Smooth muscle cell of the brain vasculature (primary cell): ENCODE measurements at regions not wholly inside any gene's neighbourhood (a gene's known extent, or its start where the extent isn't known, plus 50 kb on each side); places are given as distances from the start of the nearest gene placed in this dataset.
"Not testable (repeated sequence)": the region's sequence is repeated elsewhere in the genome, so short reads cannot be mapped to it uniquely, and the experiment has no call there.

Source experiments
- DNase-seq: peaks from one replicate; pipeline ENCODE4 v3.0.0-alpha.2; 2012; ENCODE audit warnings: low read depth, low spot score

DNA sequence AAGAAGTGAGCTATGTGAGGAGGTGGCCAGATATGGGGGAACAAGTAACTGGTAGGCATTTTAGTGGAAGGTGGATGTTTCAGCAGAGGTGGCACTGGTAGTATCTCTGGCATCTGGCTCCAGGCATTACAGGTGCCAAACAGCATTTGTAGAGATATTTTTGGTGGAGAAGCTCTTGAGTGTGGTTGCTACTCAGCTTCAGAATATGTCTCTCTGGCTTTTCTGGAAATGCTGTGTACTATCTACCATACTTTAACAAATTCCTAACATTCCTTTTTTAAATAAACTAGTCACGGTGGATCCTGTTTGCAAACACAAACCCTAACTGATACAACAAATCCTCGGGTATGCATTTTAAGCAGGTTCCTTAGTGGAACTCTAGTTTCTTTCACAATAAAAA lies 128.0 kb downstream of the BARX2 start:
- no peak for DNase-seq

DNA sequence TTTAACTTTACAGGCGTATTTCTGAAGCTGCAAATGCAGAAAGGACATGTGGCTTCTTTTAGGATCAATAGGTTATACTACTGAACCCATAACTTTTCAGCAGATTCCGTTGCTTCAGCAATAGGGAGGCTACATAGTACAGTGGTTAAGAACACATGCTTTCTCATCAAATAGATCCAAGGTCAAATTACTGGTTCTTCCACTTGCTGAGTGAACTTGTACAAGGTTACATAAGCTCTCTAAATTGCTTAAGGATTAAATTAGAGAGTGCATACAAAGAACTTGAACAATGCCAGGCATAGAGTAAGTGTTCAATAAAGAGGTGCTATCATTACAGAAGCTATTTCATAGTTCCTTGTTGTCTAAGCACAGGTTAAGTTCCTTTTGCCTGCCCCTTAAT lies 129.6 kb downstream of the BARX2 start:
- DNase-seq: no peak

DNA sequence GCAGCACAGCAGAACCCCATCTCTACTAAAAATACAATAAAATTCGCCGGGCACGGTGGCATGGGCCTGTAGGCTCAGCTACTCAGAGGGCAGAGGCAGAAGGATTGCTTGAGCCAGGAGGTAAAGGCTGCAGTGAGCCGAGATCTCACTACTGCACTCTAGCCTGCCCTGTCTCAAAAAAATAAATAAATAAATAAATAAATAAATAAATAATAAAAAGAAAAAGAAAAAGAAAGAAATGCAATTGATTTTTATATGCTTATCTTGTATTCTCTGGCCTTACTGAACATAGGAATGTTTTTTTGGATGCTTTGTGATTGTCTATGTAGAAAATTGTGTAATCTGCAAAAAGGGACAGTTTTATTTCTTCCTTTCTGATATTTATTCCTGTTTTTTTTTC lies 132.5 kb downstream of the BARX2 start:
- no peak for DNase-seq

DNA sequence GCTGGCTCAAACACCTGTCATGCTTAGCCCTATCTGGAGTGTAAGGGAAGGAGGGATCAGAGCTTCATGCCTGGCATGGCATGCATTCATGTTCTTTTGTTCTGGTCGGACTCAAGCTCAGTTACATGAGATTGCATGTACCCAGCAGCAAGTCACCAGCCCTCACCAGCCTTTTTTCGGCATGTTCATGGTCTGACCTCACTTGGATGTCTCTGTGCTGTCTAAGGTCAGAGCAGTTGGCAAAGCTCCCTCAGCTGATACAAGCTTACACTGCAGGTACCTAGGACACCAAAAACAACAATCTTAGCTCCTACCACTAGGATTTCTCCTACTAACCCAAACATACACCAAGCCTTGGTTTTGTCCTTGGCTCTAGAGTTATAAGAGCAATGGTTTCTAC lies 152.6 kb downstream of the BARX2 start:
- DNase-seq: no peak

DNA sequence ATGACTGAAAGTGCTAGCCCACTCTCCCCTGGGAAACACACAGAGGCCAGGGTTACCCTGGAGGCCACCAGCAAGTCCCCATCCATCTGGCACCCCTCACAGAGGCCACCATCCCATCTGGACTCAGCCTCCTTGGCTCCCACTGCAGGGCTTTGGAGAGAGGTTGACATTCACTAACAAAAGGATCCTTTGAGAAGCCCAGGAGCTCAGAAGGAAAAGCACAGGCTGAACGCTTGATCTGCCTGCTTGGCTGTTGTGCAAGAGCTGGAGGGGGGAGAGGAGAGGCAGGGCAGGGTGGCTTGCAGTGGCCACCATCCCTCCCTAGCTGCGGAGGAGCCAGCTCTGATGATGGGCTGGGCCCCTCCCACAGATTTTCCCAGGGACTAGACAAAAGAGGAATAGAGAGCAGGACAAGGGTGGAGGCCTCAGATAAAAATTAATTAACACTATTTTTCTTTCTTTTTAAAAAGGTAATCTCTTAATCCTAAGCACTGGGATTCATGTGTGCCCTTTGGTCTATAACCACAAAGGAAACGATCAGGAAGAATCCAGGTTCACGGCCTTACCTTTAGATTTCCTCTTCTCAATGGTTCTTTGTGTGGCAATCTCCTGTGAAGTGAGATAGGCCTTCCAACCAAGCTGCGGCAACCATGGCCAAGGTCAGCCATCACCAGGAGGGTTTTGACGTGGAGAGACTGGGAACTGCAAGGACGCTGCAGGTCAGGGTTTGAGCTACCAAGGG lies 154.7 kb downstream of the BARX2 start:
- no peak for DNase-seq

DNA sequence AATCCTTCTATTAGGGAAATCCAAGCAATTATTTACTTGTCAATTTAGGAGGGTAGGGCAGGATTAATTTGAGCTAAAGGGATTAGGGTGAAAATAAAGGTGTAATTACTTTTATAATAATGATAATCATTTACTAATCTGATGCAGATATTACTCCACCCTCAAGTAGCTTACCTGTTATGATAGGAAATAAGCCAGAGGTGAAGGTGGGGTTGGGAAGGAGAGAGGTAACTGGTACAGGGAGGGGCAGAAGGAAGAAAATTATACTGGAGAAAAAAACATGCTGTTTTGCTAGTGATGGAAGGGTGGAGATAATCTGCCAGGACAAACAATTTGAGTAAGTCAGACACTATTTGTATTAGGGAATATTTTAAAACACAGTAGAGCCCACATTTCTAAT lies 157.7 kb downstream of the BARX2 start:
- no peak for DNase-seq

DNA sequence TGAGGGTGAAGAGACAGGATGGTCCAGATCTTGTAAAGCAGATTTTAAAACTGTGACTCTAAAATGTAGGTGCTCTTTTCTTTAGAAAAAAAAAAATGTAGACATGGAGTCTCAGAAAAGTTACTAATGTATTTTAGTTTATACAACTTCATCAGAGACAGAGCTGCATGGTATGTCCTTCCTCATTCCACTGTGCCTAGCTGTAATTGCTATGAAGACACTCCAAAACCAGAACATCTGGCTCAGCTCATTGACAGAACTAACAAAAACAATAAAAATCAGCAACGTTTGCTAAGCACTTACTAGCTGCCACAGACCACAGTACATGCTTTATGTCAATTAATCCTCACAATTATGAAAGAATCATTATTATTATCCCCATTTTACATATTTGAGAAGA lies 160.7 kb downstream of the BARX2 start:
- DNase-seq: no peak

DNA sequence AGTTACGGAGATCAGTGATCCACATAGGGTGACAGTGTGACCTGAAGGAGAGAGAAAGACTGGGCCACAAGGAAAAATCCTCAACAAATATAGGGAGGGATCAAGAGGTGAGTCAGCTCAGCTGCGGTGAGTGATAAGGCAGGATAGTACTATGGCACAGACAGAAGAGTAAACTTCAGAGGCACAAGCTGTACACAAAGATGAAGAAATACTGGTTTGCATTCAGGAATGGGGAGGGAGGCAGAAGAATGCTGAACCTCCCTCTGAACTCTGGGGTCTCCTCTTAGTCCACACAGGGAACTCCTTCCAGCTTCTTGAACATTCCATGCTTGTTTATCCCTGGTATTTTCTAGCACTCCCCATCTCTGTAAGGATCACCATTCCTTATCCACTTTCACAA lies 162.7 kb downstream of the BARX2 start:
- DNase-seq: no peak

DNA sequence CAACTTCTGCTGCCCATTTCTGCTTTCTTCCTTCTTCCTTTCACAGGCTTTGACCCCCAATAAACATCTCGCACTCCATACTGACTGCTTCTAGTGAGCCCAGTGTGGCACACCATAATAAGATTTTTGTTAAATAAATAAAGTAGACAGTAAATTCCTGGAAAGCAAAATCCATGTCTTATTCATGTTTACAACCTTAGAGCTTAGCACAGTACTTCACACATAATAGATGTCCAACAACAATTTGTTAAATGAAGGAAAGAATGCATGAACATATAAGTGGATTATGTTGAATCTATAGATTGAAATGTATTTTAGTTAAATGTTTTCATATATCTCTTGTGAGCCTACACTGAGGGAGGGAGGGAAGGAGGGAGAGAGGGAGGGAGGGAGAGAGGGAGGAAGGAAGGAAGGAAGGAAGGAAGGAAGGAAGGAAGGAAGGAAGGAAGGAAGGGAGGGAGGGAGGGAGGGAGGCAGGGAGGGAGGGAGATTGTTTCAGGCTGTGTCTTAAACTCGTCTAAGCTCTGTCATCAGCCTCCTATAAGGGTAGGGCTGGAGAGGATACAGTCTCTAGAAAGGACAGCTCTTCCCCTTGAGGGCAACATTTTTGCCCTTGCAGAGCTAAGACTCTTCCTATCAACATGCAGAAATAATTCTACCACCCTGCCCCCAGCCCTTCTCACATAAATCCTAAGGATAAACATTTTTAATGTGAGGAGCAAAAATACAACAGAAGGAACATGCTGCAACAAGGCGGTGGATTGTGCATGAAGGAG lies 168.1 kb downstream of the BARX2 start:
- no peak for DNase-seq

DNA sequence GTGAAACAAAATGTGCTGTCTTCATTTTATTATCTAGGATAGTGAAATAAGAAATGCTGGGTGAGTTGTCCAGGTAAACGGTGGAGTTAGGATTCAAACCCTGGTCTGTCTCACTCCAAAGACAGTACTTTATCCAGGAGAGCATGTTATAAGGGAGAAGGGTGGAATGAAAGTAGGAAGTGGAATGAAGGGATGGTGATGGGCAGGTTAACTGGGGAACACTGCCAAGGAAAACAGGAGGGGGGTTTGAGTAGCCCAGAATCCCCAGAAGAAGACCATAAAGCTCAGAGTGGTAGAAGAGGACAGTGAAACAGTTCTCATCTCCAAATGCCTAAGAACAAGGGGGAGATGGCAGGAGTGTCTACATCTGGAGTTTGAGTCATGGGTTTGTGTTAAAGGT lies 169.0 kb downstream of the BARX2 start:
- DNase-seq: no peak

DNA sequence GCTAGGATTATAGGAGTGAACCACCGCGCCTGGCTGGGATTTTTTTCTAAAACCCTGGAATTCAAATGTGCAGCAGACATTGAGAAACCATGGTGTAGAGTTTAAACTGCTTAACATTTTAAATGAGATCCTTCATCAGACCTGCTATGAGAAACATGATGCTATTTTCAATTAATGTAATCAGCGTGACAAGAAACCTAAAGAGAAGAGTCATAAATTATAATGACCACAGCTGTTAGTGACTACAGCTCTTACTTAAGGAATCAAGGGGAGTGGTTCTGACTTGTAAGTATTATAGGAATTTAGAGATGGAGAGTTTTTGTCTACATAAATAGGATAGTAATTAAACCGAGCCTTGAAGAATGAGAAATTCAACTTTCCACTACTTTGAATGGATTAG lies 170.6 kb downstream of the BARX2 start:
- DNase-seq: no peak

DNA sequence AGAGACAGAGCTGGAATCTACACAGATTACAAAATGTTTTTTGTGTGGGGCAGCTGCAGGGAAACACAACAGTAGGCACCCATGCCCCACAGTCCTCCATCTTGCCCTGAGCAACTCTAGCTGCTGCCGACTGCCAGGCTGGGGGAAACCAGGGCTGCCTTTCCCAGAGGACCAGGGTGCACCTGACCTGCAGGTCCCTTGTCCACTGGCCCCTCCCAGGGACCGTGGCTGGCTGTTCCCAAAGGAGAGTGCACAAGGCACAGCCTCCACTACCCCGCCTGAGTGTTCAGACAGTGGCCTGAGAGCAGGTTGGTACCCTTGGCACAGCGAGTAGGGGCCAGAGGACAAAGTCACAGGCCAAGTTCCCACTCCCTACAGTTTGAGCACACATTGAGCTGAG lies 181.8 kb downstream of the BARX2 start:
- DNase-seq: no peak

DNA sequence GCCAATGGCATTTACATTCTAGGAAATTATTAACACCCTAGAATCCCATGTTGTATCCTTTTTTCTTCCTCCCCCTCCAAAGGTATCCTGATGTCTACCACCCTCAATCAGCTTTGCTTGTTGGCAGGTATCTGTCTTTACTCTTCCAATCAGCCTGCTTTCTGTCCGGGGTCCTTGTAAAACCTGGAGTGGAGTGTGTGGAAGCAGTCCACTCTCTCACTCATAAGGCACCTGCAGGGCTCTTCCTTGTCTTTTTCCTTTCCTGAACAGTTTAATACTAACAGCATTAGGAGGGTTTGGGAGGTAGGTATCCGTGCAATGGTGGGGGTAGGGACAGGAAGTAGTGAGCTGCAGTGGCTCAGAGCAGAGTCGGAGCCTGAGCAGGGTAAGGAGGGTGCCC lies 193.4 kb downstream of the BARX2 start:
- no peak for DNase-seq

DNA sequence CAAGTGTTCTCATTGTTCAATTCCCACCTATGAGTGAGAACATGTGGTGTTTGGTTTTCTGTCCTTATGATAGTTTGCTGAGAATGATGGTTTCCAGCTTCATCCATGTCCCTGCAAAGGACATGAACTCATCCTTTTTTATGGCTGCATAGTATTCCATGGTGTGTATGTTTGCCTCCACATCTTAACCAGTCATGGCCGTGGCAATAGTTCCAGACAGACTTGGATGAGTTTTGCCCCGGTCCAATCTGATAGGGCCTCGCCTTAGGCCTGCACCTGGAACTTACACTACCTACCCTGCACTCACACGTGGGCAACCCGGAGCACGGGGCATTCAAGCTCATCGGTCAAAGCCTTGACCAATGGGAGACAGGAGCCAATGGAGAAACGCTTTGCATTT lies 197.0 kb downstream of the BARX2 start:
- DNase-seq: not testable (repeated sequence)

DNA sequence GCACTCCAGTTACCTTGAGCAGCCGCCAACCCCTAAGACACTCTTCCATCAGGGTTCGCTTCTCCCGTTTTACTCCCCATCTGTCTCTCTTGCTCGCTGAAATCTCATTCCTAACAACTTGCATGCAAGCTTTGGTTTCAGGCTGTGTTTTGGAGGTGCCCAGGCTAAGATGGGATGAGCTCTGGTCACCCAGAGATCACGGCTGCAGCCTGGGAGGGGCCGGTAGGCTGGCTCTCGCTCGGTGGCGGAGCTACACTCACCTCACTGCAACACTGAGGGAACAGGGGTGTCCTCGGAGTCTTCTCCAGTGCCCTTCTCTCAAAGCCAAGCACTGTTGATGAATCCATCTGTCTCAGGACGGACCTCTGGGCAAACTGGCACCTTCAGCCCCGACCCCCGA lies 197.5 kb downstream of the BARX2 start:
- no peak for DNase-seq

DNA sequence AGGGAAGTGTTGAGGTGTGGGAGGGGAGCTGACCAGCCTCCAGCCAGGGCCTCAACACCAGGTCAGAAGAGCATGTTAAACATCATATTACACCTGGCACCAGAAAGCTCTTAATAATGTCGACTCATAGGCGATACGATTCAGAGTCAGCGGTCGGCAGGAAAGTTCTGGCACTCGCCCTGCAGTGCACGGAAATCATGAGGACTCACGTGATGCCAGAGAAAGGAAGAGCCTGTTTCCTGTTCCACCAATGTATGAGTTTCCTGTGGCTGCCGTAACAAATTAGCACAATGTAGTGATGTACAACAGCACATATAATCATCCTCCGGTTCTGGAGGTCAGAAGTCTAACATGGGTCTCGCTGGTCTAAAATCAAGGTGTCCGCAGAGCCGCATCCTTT lies 198.8 kb downstream of the BARX2 start:
- DNase-seq: no peak

DNA sequence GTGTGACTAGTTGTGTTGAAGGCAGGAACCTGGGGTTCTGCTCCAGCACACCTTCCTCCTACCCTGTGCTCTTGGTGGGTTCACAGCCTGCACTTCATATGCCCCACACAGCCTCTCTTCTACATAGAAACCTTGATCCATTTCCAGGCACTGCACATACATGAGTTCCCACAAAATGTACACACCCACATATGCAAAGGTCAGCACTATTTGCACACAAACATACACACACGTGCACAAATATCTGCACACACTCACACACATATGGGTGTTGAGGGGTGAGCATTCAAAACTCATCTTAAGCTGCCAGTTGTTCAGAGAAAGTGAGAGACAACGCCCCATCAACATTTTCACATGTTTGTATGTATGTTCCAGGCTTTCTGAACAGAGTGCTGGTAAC lies 201.0 kb downstream of the BARX2 start:
- no peak for DNase-seq

DNA sequence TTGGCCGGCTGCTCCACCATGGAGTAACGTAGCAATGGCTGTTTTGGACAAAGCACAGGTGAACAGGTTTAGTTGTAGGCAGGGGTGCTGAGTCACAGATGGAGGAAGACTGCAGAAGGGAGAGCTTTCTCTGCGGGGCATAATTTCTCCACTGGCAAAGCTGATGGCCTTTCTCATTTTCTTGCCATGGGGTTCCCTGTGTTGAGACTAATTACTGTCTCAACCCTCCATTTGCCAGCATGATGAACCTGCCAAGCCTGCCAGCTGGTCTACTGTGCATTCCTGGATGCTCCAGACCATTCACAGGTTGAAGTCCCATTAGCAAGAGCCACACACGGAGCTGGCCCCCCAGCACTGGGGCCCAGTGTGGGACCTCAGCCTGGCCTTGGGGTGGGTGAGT lies 202.4 kb downstream of the BARX2 start:
- DNase-seq: no peak

DNA sequence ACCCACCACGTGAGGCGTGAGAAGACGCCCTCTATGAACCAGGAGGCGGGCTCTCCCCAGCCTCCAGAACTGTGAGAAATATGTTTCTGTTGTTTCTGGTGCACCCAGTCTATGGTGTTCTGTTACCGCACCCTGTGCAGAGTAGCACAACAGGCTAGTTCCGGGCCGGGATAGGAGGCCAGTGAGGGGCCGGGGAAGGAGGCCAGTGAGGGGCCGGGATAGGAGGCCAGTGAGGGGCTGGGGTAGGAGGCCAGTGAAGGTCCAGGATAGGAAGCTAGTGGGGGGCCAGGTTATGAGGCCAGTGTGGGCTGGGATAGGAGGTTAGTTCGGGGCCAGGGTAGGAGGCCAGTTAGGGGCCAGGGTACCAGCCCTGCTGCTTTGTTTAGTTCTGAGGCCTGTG lies 204.6 kb downstream of the BARX2 start:
- no peak for DNase-seq

DNA sequence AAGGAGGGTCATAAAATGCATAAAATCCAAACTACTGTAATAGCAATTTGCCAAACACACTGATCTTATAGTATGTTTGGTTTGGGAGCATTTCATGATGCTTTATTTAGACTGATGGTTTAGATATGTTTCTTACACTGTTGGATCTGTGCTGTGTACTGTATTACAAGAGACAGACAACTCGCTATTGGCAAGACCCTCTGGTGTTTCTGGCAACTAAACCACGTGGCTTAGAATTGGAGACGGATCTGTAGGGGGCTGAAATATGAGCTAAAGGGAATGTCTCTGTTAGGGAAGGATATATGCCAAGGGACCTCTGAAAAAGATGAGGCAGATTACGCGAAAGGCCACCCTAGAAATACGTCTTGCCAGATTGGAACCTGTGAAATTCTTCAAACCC lies 208.7 kb downstream of the BARX2 start:
- no peak for DNase-seq

DNA sequence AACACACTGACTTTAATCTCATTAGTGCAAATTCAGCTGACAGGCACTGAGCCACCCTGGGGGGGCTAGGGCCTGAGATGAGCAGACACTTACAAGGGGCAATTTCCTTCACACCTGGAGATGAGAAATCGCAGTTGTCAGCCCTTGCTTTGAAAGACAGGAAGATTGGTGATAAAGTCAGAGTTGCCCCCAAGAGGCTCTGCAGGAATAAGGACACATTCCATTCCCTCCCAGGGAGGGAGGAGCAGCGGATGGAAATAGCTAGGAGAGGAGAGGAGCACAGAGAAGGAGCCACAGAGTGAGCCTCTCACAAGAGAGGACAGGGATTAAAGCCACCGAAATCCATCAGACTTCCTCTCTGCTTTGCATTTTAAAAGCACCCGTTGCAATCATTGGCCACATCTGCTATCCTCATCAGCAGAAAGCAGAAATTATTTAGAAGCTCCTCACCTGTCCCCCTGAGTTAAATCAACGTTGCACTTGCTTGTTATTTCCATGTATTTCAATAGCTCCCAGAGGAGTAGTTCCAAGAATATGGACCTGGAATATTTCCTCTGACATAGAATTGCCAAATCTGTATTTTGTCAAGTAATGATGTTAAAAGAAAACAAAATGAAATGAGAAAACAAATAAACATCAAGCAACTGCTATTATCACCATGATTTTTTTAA lies 213.7 kb downstream of the BARX2 start:
- no peak for DNase-seq

DNA sequence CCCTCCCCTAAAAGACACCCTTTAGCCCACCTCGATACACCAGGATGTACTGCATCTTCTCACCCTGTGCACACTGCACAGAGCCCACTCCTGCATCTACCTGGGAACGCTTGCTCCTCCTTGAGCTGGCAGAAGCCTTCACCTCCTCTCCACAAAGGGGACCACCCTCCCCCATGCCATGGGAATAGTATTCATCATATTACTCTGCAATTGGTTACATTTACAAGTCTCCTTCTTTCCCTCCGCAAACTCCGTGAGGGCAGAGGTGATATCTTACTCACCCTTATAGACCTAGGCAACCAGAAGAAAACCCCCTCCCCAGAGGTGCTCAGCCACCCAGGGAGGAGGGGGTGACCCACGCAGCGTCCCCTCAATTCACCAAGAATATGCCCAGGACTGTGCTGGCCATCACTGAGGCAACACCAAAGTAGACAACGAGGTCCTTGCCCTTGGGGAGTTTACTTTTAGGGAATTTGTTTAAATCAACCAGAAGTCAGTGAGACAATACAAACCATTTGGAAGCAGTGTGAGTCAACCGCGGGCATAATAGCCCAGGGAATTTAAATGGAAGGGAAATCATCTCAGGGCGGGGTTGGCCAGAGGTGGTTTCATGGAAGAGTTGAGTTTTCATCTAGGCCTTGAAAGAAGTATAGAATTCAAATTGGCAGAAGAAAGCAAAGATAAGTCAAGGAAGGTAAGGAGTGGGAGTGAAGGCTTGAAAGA lies 214.5 kb downstream of the BARX2 start:
- no peak for DNase-seq
